ENCODE measurements at regions not wholly inside any gene's neighbourhood (a gene's known extent, or its start where the extent isn't known, plus 50 kb on each side); places are given as distances from the start of the nearest gene placed in this dataset.
"Not testable (repeated sequence)": the region's sequence is repeated elsewhere in the genome, so short reads cannot be mapped to it uniquely, and the experiment has no call there.

DNA sequence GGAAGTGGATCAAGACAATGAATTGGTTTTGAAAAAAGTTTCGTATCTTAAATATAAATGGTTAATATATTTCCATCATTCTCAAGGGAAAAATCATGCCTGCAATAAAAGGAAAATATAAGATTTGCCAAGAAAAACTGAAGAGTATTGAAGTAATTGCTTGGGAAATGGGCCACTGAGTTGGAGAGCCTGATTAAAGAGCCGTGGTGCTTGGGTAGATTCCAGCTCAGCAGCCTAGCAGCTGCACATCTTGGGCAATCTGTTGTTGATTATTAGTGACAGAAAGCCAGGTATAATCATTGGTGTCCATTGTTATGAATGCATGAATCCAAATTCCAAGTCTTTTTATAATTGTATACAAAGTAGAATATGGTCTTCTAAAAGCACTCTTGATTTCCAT, 800.9 kb upstream of the CHORDC1 start:
- Histone ChIP-seq H3K27me3 (no peaks in the 10 kb centered on the region), H3K4me3 (no peak overlapping the region), H3K9me3 (no peaks in the 10 kb centered on the region), H3K4me1 (no peaks in the 10 kb centered on the region), H3K27ac (replicated peaks in 1 of 4) (no peak overlapping the region), H3K36me3 (no peaks in the 10 kb centered on the region)
- no peak for TF ChIP-seq POLR2A (IDR thresholded peaks at IDR 0.05; ENCODE audit: low read depth)
- TF ChIP-seq EP300 (IDR thresholded peaks at IDR 0.05) = no peak
- no peak for TF ChIP-seq POLR2AphosphoS5 (IDR thresholded peaks at IDR 0.05)
- TF ChIP-seq, protein P1, sequence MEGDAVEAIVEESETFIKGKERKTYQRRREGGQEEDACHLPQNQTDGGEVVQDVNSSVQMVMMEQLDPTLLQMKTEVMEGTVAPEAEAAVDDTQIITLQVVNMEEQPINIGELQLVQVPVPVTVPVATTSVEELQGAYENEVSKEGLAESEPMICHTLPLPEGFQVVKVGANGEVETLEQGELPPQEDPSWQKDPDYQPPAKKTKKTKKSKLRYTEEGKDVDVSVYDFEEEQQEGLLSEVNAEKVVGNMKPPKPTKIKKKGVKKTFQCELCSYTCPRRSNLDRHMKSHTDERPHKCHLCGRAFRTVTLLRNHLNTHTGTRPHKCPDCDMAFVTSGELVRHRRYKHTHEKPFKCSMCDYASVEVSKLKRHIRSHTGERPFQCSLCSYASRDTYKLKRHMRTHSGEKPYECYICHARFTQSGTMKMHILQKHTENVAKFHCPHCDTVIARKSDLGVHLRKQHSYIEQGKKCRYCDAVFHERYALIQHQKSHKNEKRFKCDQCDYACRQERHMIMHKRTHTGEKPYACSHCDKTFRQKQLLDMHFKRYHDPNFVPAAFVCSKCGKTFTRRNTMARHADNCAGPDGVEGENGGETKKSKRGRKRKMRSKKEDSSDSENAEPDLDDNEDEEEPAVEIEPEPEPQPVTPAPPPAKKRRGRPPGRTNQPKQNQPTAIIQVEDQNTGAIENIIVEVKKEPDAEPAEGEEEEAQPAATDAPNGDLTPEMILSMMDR (IDR thresholded peaks at IDR 0.05) = no peak
- intact Hi-C loops (cut with DNase I) = no loop called here
- WGBS = 57% methylated on average over 2 of the region's 2 CpGs
- DNase-seq (ENCODE audit: extremely low spot score) = no peak

DNA sequence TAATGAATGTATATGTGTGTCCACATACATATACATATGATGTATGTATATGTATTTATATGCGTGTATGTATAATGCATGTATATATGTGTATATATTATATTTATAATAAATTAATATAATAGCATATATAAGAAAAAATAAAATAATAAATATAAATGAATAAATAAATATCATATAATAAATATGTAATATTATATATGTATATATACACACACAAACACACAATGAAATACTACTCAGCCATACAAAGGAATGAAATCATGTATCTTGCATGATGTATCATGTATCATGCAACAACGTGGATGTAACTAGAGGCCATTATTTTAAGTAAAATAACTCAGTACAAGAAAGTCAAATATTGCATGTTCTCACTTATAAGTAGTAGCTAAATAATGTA, 788.7 kb upstream of the CHORDC1 start:
- WGBS = 88% methylated on average over 2 of the region's 2 CpGs
- TF ChIP-seq POLR2A (IDR thresholded peaks at IDR 0.05; ENCODE audit: low read depth) = no peak
- TF ChIP-seq EP300 (IDR thresholded peaks at IDR 0.05) = no peak
- TF ChIP-seq, protein P1 (IDR thresholded peaks at IDR 0.05) = no peak
- no peak for TF ChIP-seq POLR2AphosphoS5 (IDR thresholded peaks at IDR 0.05)
- Histone ChIP-seq H3K36me3 (no peaks in the 10 kb centered on the region), H3K4me3 (no peak overlapping the region), H3K27me3 (no peaks in the 10 kb centered on the region), H3K4me1 (no peaks in the 10 kb centered on the region), H3K27ac (replicated peaks in 1 of 4) (no peak overlapping the region), H3K9me3 (no peaks in the 10 kb centered on the region)
- no peak for DNase-seq (ENCODE audit: extremely low spot score)
- intact Hi-C loops (cut with DNase I) = no loop called here

DNA sequence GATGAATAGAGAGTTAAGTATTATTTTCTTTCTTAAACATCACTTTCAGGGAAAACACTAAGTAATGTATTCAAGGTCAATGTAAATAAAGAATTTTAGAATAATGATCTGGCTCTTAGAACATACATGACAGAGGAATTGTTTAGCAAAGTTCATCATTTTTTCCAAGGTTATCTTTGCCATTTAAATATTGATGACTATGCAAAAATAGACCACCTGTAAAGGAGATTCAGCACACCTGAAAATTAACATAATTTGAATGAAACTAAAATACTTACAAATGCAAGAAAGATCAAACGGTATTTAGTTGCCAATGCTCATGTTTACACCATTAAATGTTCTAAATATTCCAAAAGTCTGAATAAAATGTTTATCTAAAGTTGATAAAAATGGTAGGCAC, 782.6 kb upstream of the CHORDC1 start:
- DNase-seq (ENCODE audit: extremely low spot score) = no peak
- 44% methylated on average over 1 of the region's 1 CpG for WGBS
- H3K27me3 ChIP-seq = no peaks in the 10 kb centered on the region
- TF ChIP-seq EP300 (IDR thresholded peaks at IDR 0.05) (no peak), POLR2A (IDR thresholded peaks at IDR 0.05; ENCODE audit: low read depth) (no peak), POLR2AphosphoS5 (IDR thresholded peaks at IDR 0.05) (no peak)
- TF ChIP-seq, protein P1 (IDR thresholded peaks at IDR 0.05) = no peak
- no peaks in the 10 kb centered on the region for H3K36me3 ChIP-seq
- H3K4me1 ChIP-seq = no peaks in the 10 kb centered on the region
- no peak overlapping the region for H3K27ac ChIP-seq (replicated peaks in 1 of 4)
- H3K4me3 ChIP-seq = no peak overlapping the region
- H3K9me3 ChIP-seq = no peaks in the 10 kb centered on the region
- intact Hi-C loops (cut with DNase I) = no loop called here

DNA sequence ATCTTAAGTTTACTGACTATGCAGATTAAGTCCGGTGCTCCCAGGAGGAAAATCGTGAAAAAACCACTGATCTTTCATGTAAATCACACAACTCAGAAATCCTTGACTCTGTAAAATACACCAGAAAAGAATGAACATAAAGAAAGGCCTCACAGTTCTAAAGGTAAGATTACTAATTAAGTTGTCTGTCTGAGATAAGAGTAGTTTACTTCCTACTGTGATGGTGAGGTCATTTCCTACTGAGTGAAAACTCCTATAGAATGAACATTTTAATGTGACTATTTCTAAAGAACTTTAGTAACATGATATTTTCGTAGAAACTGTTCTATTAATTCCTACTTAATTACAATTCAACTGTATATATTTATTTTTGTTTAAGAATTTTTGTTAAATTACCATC, 774.4 kb upstream of the CHORDC1 start:
- Histone ChIP-seq H3K27me3 (no peaks in the 10 kb centered on the region), H3K36me3 (no peaks in the 10 kb centered on the region), H3K27ac (replicated peaks in 1 of 4) (no peak overlapping the region), H3K4me3 (no peak overlapping the region), H3K9me3 (no peaks in the 10 kb centered on the region), H3K4me1 (no peaks in the 10 kb centered on the region)
- TF ChIP-seq POLR2AphosphoS5 (IDR thresholded peaks at IDR 0.05) (no peak), POLR2A (IDR thresholded peaks at IDR 0.05; ENCODE audit: low read depth) (no peak), EP300 (IDR thresholded peaks at IDR 0.05) (no peak)
- TF ChIP-seq, protein P1 (IDR thresholded peaks at IDR 0.05) = no peak
- no peak for DNase-seq (ENCODE audit: extremely low spot score)
- 87% methylated on average over 3 of the region's 3 CpGs for WGBS
- intact Hi-C loops (cut with DNase I) = no loop called here

DNA sequence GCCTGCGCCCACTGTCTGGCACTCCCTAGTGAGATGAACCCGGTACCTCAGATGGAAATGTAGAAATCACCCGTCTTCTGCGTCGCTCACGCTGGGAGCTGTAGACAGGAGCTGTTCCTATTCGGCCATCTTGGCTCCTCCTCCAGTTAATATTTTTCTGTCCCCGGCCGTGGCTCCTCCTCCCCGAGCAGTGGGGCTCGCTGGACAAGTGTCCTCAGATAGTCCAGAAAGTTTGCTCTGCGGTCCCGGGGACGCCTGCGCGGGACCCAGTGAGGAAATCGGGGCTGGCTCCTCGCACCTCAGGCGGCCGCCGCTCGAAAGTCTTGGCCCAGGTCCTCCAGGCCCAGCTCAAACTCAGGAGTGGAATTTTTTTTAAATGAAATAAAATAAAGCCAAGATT, 749.3 kb upstream of the CHORDC1 start:
- H3K4me1 ChIP-seq; H3K9me3 ChIP-seq; H3K27me3 ChIP-seq; H3K4me3 ChIP-seq; intact Hi-C loops (cut with DNase I); DNase-seq (ENCODE audit: extremely low spot score); H3K27ac ChIP-seq (replicated peaks in 1 of 4); H3K36me3 ChIP-seq: not testable (repeated sequence)
- WGBS = 87% methylated on average over 20 of the region's 22 CpGs
